CD4-positive, alpha-beta T cell treated with Interleukin-10 for 1 hour (primary cell): ENCODE measurements at regions not wholly inside any gene's neighbourhood (a gene's known extent, or its start where the extent isn't known, plus 50 kb on each side); places are given as distances from the start of the nearest gene placed in this dataset.

ENCODE experiments used
- DNase-seq: peaks from one replicate; pipeline ENCODE4 v3.0.0-alpha.2; 2020

GRCh38 chr9:115210699-115211098 is 92.7 kb upstream of the TNC start:
- DNase-seq: no peak

GRCh38 chr9:115211413-115212124 is 93.6 kb upstream of the TNC start:
- no peak for DNase-seq

GRCh38 chr9:115212125-115212605 is 94.2 kb upstream of the TNC start:
- DNase-seq: no peak

GRCh38 chr9:115212832-115213231 is 94.9 kb upstream of the TNC start:
- DNase-seq: no peak

GRCh38 chr9:115213818-115214334 is 95.9 kb upstream of the TNC start:
- no peak for DNase-seq

- no peak for DNase-seq
Observed at GRCh38 chr9:115216873-115217272, 98.9 kb upstream of the TNC start.

- no peak for DNase-seq
Observed at GRCh38 chr9:115220319-115221005, 102.5 kb upstream of the TNC start.

GRCh38 chr9:115223471-115223870 is 105.5 kb upstream of the TNC start:
- DNase-seq: no peak

- DNase-seq: no peak
Observed at GRCh38 chr9:115225459-115226116, 107.6 kb upstream of the TNC start.

- DNase-seq: no peak
Observed at GRCh38 chr9:115226152-115226551, 108.2 kb upstream of the TNC start.

GRCh38 chr9:115229496-115229895 is 111.5 kb upstream of the TNC start:
- DNase-seq: no peak

GRCh38 chr9:115230924-115231515 is 113.1 kb upstream of the TNC start:
- DNase-seq: no peak

GRCh38 chr9:115232181-115232774 is 114.3 kb upstream of the TNC start:
- DNase-seq: no peak

- no peak for DNase-seq
Observed at GRCh38 chr9:115234094-115234493, 116.1 kb upstream of the TNC start.

GRCh38 chr9:115235221-115235620 is 117.3 kb upstream of the TNC start:
- DNase-seq: no peak

- DNase-seq: no peak
Observed at GRCh38 chr9:115237385-115237998, 119.5 kb upstream of the TNC start.

GRCh38 chr9:115240676-115241075 is 122.7 kb upstream of the TNC start:
- DNase-seq: no peak

GRCh38 chr9:115241641-115242040 is 123.7 kb upstream of the TNC start:
- no peak for DNase-seq

GRCh38 chr9:115249488-115249887 is 131.5 kb upstream of the TNC start:
- no peak for DNase-seq

GRCh38 chr9:115250621-115251032 is 132.7 kb upstream of the TNC start:
- DNase-seq: no peak

GRCh38 chr9:115254287-115255180 is 136.6 kb upstream of the TNC start:
- DNase-seq: no peak
